Stimulated activated CD8-positive, alpha-beta memory T cell treated with anti-CD3 and anti-CD28 coated beads, Interleukin-15, amount 100 ng/mL, for 24 hours (primary cell): ENCODE measurements at regions not wholly inside any gene's neighbourhood (a gene's known extent, or its start where the extent isn't known, plus 50 kb on each side); places are given as distances from the start of the nearest gene placed in this dataset.
"Not testable (repeated sequence)": the region's sequence is repeated elsewhere in the genome, so short reads cannot be mapped to it uniquely, and the experiment has no call there.

Experiments
- DNase-seq: peaks from one replicate; pipeline ENCODE4 v3.0.0-alpha.2; 2020; ENCODE audit warnings: low read depth

- DNase-seq: not testable (repeated sequence)
These were observed 135.5 kb downstream of the NBPF8 start for GRCh38 chr1:120550335-120550734.

- DNase-seq: not testable (repeated sequence)
These were observed 137.4 kb downstream of the NBPF8 start for GRCh38 chr1:120552190-120552589.

DNA sequence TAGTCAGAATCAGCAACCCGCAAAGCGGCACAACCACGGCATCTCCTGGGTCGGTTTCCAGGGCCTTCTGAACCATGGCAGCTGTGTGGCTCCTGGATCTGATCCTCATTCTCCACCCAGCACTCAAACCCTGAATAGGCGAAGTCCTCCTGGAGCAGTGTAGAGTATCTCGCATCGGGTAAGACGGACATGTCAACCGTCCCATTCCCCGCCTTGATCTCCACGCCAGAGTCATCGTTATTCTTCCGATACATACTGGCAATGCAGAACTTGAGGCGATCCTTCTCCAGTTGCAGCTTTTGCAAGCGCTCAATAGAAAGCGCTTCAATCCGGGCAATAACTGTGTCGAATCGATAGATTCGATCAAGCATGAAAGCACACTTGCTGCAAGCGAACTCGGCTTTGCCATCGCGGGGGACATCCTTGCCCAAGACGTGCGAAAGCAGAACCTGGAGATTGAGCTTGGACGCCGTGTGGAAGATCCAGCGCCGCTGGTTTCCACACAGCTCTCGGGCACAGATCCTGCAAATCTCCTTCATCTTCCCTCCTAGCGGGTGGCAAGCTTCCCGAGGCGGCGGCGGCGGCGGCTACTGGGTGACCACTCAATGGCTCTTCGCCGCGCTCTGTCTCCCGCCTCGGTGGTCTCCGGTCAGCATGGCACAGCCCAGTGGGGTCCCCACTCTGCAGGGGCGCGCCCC, 142.9 kb downstream of the NBPF8 start:
- not testable (repeated sequence) for DNase-seq

DNA sequence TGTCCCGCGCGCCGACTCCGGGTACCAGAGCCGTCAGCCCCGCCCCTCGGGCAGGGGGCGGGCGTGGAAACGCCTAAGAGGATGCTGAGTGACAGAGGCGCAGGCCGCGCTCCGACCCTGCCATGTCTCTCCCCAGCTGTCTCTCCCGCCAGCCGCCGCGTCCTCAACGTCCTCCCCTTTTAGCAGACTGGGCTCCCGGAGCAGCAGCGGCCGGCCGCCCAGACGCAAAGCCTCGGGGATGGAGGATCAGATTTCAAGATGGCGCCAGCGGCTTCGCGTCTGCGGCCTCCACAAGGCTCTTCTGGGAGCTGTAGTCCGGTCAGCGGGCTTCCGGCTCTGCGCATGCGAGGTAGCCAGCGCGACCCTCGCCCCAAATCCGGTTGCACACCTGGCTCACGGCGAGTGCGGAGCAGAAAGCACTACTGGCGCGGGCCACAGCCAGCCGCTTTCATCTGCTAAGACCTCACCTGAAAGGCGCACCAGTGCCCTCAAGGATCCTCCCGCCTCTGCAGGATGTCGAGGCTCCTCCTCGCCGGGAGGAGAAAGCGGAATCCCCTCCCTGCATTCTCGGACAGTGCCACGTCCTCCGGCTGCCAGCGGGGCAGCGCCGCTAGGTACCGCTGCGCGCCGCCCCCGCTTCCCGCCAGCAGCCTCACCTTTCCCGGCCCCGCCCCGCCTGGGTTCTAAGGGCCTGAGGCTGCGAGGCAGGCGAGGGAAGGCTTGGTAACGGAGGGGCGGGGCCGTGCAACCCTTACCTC, 143.6 kb downstream of the NBPF8 start:
- not testable (repeated sequence) for DNase-seq

- not testable (repeated sequence) for DNase-seq
These were observed 146.9 kb downstream of the NBPF8 start for GRCh38 chr1:120561767-120562166.

GRCh38 chr1:120565396-120565795, 150.6 kb downstream of the NBPF8 start:
- not testable (repeated sequence) for DNase-seq

DNA sequence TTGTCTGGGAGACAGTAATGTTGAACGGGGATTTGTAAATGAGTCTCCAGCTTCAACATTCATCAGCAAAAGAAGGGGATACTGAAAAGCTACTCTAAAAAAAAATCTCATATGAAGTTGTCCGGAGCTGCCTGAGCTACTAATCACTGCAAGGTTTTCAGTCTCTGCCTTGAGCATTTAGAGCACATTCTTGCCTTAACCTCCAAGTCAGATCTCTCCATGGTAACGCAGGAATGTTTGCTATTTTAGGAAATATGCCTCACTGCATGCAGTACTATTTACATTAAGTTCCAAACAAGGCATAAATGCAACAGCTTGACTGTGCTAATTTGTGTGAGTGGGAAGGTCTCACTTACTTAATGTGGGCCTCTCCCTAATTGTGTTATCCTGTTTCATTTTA, 152.8 kb downstream of the NBPF8 start:
- DNase-seq: not testable (repeated sequence)

DNA sequence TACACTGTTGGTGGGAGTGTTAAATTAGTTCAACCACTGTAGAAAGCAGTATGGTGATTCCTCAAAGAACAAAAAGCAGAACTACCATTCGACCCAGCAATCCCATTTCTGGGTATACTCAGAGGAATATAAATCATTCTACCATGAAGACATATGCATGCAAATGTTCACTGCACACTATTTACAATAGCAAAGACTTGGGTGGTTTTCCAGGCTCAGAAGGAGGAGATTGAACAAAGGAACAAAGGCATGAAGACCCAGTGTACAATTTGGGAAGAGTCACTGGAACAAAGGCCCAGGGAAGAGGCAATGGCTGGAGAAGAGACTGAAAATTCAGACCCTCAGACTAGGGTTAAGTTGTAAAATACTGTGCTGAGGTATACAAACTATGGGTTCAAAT, 148.5 kb upstream of the NBPF26 start:
- DNase-seq: not testable (repeated sequence)

DNA sequence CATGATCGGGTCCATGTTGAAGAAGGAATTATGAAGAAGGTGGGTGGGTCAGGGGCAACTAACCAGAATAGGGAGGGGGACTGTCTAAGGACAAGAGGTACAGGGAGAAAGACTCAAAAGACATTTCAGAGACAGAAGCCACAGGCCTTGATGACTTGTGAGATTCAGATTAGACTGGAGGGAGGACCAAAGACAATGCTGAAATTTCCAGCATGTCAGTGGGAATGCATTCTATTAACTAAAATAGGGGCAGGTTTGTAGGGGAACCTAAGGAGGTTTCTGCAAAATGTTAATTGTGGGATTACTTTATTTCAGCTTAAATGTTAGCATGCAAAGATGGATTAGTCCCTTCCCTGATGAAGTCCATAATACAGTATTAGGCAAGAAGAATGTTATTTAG, 141.6 kb upstream of the NBPF26 start:
- not testable (repeated sequence) for DNase-seq

- not testable (repeated sequence) for DNase-seq
These were observed 137.7 kb upstream of the NBPF26 start for GRCh38 chr1:120586053-120586452.

GRCh38 chr1:120588811-120589210, 134.9 kb upstream of the NBPF26 start:
- DNase-seq: not testable (repeated sequence)

GRCh38 chr1:120591774-120592173, 132.0 kb upstream of the NBPF26 start:
- DNase-seq: not testable (repeated sequence)

- DNase-seq: not testable (repeated sequence)
These were observed 130.8 kb upstream of the NBPF26 start for GRCh38 chr1:120592943-120593342.

DNA sequence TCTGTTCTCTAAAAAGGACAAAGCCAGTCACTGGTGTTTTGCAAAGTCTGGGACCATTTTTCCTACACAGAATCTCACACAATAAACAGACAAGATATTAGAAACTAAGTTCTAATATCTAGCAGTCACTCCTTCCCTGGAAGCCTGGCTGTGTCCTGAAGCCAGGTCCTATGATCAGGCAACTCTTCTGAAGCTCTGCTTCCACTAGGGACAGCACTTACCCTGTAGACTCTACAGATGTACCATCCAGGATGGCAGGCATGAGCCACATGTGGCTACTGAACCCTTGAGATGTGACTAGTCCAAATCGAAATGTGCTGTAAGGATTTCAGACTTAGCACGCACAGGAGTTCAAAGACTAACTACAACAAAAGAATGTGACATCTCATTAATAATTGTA, 130.1 kb upstream of the NBPF26 start:
- DNase-seq: not testable (repeated sequence)

GRCh38 chr1:120598331-120598951, 125.3 kb upstream of the NBPF26 start:
- not testable (repeated sequence) for DNase-seq

DNA sequence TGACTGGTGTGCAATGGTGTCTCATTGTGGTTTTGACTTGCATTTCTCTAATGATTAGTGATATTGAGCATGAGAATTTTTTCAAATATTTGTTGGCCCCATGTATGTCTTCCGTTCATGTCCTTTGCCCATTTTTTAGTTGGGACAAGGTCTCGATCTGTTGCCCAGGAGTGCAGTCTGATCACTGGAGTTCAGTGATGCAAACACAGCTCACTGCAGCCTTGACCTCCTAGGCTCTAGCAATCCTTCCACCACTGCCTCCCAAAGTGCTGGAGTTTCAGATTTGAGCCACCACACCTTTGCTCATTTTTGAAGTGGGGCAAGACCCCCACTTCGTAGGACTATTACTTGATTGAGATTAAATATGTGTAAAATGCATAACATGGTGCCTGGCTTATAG, 124.2 kb upstream of the NBPF26 start:
- not testable (repeated sequence) for DNase-seq

DNA sequence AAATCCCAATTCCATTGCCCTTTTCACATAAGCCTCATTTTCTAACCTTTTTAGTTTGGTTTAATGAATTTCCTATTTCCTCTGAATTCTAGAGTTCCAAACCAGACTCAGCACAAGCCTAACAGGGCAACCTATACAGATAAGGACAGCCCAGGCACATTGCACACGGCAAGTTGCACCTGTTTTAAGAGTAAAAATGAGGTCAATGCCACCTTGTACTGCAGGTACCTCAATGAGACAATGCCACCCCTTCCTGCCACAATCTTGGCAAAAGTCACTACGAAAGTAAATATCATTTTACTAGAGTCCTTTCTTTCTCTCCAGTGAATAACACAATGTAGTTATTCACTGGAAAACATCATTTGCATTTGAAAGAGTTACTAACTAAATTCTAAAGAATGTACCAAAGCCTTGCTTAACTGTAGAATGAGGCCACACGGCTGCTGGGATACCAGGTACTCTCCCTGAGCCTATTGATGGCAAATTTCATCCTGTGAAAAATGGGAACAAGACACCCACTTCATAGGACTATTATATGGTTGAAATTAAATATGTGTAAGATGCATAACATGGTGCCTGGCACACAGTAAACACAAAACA, 123.2 kb upstream of the NBPF26 start:
- not testable (repeated sequence) for DNase-seq

DNA sequence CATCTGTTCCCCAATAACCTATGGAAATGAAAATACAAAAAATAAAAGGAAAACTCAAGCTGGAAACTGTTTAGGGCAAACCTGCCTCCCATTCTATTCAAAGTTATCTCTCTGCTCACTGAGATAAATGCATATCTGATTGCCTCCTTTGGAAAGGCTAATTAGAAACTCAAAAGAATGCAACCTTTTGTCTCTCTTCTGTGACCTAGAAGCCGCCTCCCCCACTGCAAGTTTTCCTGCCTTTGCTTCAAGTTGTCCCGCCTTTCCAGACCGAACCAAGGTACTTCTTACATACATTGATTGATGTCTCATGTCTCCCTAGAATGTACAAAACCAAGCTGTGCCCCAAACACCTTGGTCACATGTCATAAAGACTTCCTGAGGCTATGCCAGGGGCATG, 115.9 kb upstream of the NBPF26 start:
- DNase-seq: not testable (repeated sequence)

GRCh38 chr1:120608314-120609014, 115.3 kb upstream of the NBPF26 start:
- DNase-seq: not testable (repeated sequence)

DNA sequence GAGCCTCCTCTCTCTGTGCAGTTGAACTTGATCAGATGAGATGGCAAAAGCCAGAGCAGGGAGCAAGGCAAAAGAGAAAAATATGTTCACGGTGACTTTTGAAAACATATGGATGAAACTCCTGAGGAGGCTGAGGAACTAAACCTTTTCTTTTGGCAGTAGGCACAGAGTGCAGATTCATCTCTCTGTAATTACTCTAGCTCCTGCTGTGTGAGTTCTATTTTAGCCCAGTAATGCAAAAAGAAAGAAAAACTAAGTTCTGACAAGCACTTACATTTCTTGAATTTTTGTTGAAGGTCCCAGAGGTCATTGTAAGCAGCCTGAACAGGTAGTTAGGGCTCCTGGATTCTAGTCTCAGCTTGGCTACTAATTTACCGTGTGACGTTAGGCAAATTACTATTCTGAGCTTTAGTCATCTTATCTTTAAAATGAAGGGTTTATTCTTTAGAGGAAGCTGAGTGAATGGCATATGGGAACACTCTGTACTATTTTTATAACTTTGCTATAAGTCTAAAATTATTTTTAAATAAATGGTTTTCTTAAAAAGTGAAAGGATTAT, 114.7 kb upstream of the NBPF26 start:
- not testable (repeated sequence) for DNase-seq

- DNase-seq: not testable (repeated sequence)
These were observed 113.9 kb upstream of the NBPF26 start for GRCh38 chr1:120609834-120610233.
